HFF-Myc (cell line): ENCODE measurements at regions not wholly inside any gene's neighbourhood (a gene's known extent, or its start where the extent isn't known, plus 50 kb on each side); places are given as distances from the start of the nearest gene placed in this dataset.
"Not testable (repeated sequence)": the region's sequence is repeated elsewhere in the genome, so short reads cannot be mapped to it uniquely, and the experiment has no call there.

Source experiments
- DNase-seq: peaks from one replicate; pipeline ENCODE4 v3.0.0-alpha.2; 2011; ENCODE audit warnings: low read depth; ENCODE audit errors: extremely low read depth
- H3K4me3 ChIP-seq: replicated peaks from 2 replicates; pipeline ENCODE4 v1.5.1; 2011; ENCODE audit warnings: low read depth, mild to moderate bottlenecking, control low read depth, low read length
- TF ChIP-seq, protein P1 (sequence below): IDR thresholded peaks from 2 replicates; pipeline ENCODE4 v1.5.1; 2012; ENCODE audit warnings: mild to moderate bottlenecking, low read depth, low read length, control low read depth; ENCODE audit errors: missing control alignments

DNA sequence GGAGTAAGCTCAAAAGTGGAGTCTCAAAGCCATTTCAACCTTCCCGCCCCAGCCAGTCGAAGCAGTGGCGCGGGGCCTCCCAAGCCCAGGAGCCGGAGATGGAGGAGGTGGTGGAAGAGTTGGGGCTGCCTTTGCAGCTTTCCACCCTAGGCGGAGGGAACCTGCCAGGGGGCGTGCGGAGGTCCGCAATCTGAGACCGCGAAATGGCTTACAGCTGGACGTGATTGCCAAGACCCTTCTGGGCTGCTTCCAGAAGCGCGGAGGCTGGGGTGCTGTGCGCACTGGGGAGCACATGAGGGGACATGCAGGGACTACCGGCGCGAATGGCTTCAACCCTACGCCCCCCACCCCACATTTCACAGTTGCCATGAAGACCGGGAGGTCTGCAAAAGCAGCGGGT, 86.2 kb downstream of the PRR15 start:
- H3K4me3 ChIP-seq: no peak overlapping the region
- TF ChIP-seq, protein P1, sequence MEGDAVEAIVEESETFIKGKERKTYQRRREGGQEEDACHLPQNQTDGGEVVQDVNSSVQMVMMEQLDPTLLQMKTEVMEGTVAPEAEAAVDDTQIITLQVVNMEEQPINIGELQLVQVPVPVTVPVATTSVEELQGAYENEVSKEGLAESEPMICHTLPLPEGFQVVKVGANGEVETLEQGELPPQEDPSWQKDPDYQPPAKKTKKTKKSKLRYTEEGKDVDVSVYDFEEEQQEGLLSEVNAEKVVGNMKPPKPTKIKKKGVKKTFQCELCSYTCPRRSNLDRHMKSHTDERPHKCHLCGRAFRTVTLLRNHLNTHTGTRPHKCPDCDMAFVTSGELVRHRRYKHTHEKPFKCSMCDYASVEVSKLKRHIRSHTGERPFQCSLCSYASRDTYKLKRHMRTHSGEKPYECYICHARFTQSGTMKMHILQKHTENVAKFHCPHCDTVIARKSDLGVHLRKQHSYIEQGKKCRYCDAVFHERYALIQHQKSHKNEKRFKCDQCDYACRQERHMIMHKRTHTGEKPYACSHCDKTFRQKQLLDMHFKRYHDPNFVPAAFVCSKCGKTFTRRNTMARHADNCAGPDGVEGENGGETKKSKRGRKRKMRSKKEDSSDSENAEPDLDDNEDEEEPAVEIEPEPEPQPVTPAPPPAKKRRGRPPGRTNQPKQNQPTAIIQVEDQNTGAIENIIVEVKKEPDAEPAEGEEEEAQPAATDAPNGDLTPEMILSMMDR: no peak
- no peak for DNase-seq

GRCh38 chr7:29651477-29651876, 87.8 kb downstream of the PRR15 start:
- TF ChIP-seq, protein P1: no peak
- no peak overlapping the region for H3K4me3 ChIP-seq
- DNase-seq: no peak

DNA sequence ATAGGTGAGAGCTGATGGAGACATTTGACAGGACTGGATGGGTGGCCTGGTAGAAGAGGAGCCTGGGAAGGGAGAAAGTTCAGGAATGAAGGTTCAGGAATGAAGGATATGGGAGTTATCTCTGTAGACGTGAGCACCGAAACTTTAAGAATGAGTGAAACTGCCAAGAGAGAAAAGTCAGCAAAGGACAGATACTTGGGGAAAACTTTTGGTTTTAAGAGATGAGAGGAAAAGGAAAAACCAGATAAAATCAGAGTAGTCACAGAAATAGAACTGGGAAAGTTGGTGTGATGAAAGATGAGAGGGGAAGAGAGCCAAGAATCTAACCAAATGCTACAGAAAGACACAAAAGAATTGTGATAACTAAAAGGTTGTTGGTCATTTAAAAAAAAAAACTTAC, 88.9 kb downstream of the PRR15 start:
- TF ChIP-seq, protein P1: no peak
- no peak overlapping the region for H3K4me3 ChIP-seq

GRCh38 chr7:29654340-29654739, 90.7 kb downstream of the PRR15 start:
- not testable (repeated sequence) for DNase-seq

More for the DNA sequence above, 88.9 kb downstream of the PRR15 start:
- DNase-seq: no peak

GRCh38 chr7:29657288-29657687, 93.7 kb downstream of the PRR15 start:
- TF ChIP-seq, protein P1: no peak
- no peak overlapping the region for H3K4me3 ChIP-seq
- DNase-seq: no peak

More at GRCh38 chr7:29654340-29654739, 90.7 kb downstream of the PRR15 start:
- not testable (repeated sequence) for H3K4me3 ChIP-seq

- no peak for DNase-seq
- TF ChIP-seq, protein P1: no peak
These were observed 94.2 kb downstream of the PRR15 start for GRCh38 chr7:29657856-29658255.

GRCh38 chr7:29659213-29659612, 95.6 kb downstream of the PRR15 start:
- not testable (repeated sequence) for DNase-seq, H3K4me3 ChIP-seq

More at GRCh38 chr7:29657856-29658255, 94.2 kb downstream of the PRR15 start:
- no peak overlapping the region for H3K4me3 ChIP-seq

GRCh38 chr7:29662899-29663298, 99.3 kb downstream of the PRR15 start:
- not testable (repeated sequence) for H3K4me3 ChIP-seq, DNase-seq

- DNase-seq, H3K4me3 ChIP-seq: not testable (repeated sequence)
These were observed 101.4 kb downstream of the PRR15 start for GRCh38 chr7:29664999-29665398.

GRCh38 chr7:29667096-29667669, 103.5 kb downstream of the PRR15 start:
- H3K4me3 ChIP-seq, DNase-seq: not testable (repeated sequence)

DNA sequence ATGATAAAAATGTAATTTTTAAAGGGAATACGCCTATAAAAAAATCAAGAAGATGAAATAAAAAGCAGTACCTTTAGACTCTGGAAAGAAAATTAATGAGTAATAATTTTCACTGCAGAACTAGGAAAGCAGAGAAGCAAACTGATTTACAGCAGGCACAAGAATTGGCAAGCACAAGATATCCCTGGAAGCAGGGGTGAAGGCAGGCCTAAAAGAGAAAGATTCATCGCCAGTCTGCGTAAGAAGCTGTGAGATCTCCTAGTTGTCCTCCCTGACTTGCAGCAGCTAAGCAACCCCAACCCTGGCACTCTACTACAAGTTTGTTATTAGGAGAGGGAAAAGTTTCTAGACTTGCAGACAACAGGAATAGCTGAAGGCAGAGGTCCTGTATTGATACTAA, 107.7 kb downstream of the PRR15 start:
- not testable (repeated sequence) for H3K4me3 ChIP-seq, DNase-seq

DNA sequence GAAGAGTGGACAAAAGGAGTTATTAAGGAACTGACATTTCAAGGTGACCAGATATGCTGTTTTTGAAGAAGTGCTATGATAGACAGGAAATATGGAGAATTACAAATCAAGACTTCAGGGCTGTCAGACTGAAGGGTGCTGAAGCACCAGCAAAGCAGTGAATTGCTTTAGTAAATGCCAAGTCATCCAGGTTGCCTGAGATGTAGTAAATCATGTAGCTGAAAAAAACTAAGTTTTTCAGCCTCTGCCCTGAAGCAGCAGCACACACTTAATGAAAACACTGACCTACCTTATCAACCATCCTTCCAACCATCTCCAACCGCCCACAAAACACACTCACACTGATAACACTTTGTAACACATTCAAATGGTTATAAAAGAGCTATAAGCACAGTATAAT, 110.0 kb downstream of the PRR15 start:
- H3K4me3 ChIP-seq, DNase-seq: not testable (repeated sequence)

- not testable (repeated sequence) for H3K4me3 ChIP-seq, DNase-seq
These were observed 111.0 kb downstream of the PRR15 start for GRCh38 chr7:29674626-29675025.
